GM12891 (cell line): ENCODE measurements at regions not wholly inside any gene's neighbourhood (a gene's known extent, or its start where the extent isn't known, plus 50 kb on each side); places are given as distances from the start of the nearest gene placed in this dataset.

Experiments
- PAX5 ChIP-seq: IDR thresholded peaks from 2 replicates; pipeline ENCODE4 v1.6.1; 2011; ENCODE audit warnings: low read length, moderate library complexity, mild to moderate bottlenecking; ENCODE audit not compliant: insufficient read depth, severe bottlenecking
- POLR2A ChIP-seq: IDR thresholded peaks from 2 replicates; pipeline ENCODE4 v1.6.1; 2011; ENCODE audit warnings: low read depth, low read length, control low read depth
- POLR2AphosphoS5 ChIP-seq: IDR thresholded peaks from 2 replicates; pipeline ENCODE4 v1.6.1; 2011; ENCODE audit warnings: low read depth, low read length, control low read depth
- POU2F2 ChIP-seq: IDR thresholded peaks from 2 replicates; pipeline ENCODE4 v1.6.1; 2011; ENCODE audit warnings: low read depth, mild to moderate bottlenecking, control low read depth, low read length, moderate library complexity
- SPI1 ChIP-seq: IDR thresholded peaks from 2 replicates; pipeline ENCODE4 v1.6.1; 2011; ENCODE audit warnings: low read depth, low read length, control low read depth
- TAF1 ChIP-seq: IDR thresholded peaks from 2 replicates; pipeline ENCODE4 v1.6.1; 2011; ENCODE audit warnings: low read depth, low read length, control low read depth

DNA sequence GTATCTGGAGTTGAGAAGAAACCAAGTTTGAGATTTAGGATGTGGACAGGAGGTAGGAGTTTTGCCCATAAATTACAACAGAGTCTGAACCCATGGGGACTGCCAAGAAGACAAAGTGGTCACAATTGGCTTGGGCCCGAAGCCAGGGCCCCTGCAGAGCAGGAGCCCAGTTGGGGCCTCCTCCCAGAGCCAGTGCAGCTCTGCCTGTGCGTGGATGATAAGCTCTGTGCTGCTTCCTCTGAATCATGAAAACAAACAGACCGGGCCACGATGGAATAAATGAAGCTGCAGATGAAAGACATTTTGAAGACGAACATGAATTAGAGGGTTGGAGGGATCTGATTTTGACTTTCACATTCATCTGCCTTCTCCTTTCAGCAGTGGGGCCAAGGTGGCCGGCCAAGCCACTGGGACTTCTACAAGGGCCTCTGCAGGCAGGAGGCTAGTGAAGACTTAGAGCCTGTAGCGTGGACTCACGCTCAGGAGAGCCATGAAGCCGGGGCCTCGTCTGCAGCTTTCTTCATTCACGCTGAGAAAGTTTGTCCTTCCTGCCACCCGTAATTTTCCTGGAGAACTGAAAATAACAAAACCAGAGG, 156.8 kb upstream of the LYZL1 start:
- TF ChIP-seq POLR2AphosphoS5 (no peak), POLR2A (no peak), POU2F2 (no peak), TAF1 (no peak), PAX5 (no peak), SPI1 (no peak)
